RWPE2 (cell line): ENCODE measurements at regions not wholly inside any gene's neighbourhood (a gene's known extent, or its start where the extent isn't known, plus 50 kb on each side); places are given as distances from the start of the nearest gene placed in this dataset.

ENCODE experiments used
- ATAC-seq: fragments of 200-7000 bp; cut with Tn5 transposase; 3 replicates; pipeline ENCODE4 v1.9.1; 2021; ENCODE audit warnings: low read depth
- DNase-seq: peaks from one replicate; pipeline ENCODE4 v3.0.0-alpha.2; 2020; ENCODE audit warnings: low spot score
- H3K27ac ChIP-seq: fragments of 450-650 bp; 2 replicates; pipeline ENCODE4 v1.5.1; 2017; ENCODE audit warnings: mild to moderate bottlenecking; ENCODE audit not compliant: poor library complexity, severe bottlenecking
- H3K27me3 ChIP-seq: fragments of 250-450 bp; sonication (Bioruptor Pico); 2 replicates; pipeline ENCODE4 v1.5.1; 2021; ENCODE audit warnings: mild to moderate bottlenecking, moderate library complexity; ENCODE audit not compliant: insufficient read depth, poor library complexity, severe bottlenecking
- H3K36me3 ChIP-seq: fragments of 250-450 bp; sonication (Bioruptor Pico); 2 replicates; pipeline ENCODE4 v1.5.1; 2020; ENCODE audit warnings: low read depth, mild to moderate bottlenecking, moderate library complexity
- H3K4me1 ChIP-seq: fragments of 250-450 bp; sonication (Bioruptor Pico); 2 replicates; pipeline ENCODE4 v1.5.1; 2021; ENCODE audit warnings: mild to moderate bottlenecking, moderate library complexity; ENCODE audit not compliant: insufficient read depth, poor library complexity, severe bottlenecking
- H3K4me3 ChIP-seq: fragments of 250-450 bp; sonication (Bioruptor Pico); 2 replicates; pipeline ENCODE4 v1.5.1; 2021; ENCODE audit warnings: mild to moderate bottlenecking, moderate library complexity; ENCODE audit not compliant: severe bottlenecking
- H3K9me3 ChIP-seq: fragments of 250-450 bp; sonication (Bioruptor Pico); 2 replicates; pipeline ENCODE4 v1.5.1; 2021; ENCODE audit warnings: mild to moderate bottlenecking, moderate library complexity; ENCODE audit not compliant: severe bottlenecking
- TF ChIP-seq, protein P1 (sequence below): fragments of 450-650 bp; IDR thresholded peaks from one replicate; pipeline ENCODE4 v1.5.1; 2017; ENCODE audit warnings: mild to moderate bottlenecking, moderate library complexity; ENCODE audit not compliant: poor library complexity, severe bottlenecking

DNA sequence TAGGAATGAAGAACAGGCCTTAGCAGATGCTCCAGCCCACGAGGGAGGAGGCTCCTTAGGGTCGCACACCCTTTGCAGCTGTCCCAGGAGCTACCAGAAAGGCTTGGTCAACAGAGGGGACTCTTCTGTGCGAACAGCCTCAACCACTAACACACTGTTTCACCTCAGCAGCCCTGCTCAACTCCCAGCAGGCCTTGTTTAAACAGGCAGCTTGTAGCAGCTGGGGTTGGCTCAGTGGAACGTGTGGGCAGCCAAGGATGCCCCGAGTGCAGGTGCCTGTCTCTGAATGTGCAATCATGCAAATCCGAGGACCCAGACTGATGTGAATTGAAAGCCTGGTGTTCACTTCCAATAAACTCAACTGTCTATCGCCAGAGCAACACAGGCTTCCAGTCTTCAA is 88.7 kb upstream of the CXCR4 start:
- Histone ChIP-seq H3K4me3 (no peak overlapping the region), H3K27me3 (no peaks in the 10 kb centered on the region), H3K4me1 (no peaks in the 10 kb centered on the region), H3K36me3 (no peaks in the 10 kb centered on the region), H3K9me3 (no peaks in the 10 kb centered on the region), H3K27ac (no peak overlapping the region)
- TF ChIP-seq, protein P1, sequence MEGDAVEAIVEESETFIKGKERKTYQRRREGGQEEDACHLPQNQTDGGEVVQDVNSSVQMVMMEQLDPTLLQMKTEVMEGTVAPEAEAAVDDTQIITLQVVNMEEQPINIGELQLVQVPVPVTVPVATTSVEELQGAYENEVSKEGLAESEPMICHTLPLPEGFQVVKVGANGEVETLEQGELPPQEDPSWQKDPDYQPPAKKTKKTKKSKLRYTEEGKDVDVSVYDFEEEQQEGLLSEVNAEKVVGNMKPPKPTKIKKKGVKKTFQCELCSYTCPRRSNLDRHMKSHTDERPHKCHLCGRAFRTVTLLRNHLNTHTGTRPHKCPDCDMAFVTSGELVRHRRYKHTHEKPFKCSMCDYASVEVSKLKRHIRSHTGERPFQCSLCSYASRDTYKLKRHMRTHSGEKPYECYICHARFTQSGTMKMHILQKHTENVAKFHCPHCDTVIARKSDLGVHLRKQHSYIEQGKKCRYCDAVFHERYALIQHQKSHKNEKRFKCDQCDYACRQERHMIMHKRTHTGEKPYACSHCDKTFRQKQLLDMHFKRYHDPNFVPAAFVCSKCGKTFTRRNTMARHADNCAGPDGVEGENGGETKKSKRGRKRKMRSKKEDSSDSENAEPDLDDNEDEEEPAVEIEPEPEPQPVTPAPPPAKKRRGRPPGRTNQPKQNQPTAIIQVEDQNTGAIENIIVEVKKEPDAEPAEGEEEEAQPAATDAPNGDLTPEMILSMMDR = no peak
- no peak for ATAC-seq
- DNase-seq = no peak

DNA sequence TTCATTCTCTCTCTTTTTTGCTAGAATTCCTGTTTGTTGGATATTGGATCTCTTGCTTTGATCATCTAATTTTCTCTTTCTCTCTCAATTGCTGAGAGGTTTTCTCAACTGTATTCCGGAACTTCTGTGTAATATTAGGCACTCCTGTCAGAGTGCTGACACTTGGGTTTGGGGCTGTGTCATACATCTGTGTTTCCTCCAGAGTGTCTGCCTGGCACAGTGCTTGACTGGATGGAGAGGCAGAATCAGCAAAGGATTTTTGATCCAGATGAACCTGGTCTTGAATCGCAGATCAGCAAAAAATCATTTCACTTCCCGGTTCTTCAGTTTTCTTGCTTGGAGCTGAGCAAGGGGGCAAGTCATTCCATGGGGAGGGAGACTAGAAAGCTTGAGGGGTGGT is 87.7 kb upstream of the CXCR4 start:
- no peaks in the 10 kb centered on the region for H3K9me3 ChIP-seq
- no peaks in the 10 kb centered on the region for H3K4me1 ChIP-seq
- TF ChIP-seq, protein P1 = no peak
- no peak overlapping the region for H3K27ac ChIP-seq
- H3K4me3 ChIP-seq = no peak overlapping the region
- DNase-seq (no peak), ATAC-seq (no peak)
- H3K27me3 ChIP-seq = no peaks in the 10 kb centered on the region
- H3K36me3 ChIP-seq = no peaks in the 10 kb centered on the region

- H3K27me3 ChIP-seq = no peaks in the 10 kb centered on the region
- no peak overlapping the region for H3K4me3 ChIP-seq
- no peaks in the 10 kb centered on the region for H3K36me3 ChIP-seq
- ATAC-seq (no peak), DNase-seq (no peak)
- TF ChIP-seq, protein P1 = no peak
- no peaks in the 10 kb centered on the region for H3K4me1 ChIP-seq
- H3K27ac ChIP-seq = no peak overlapping the region
- no peaks in the 10 kb centered on the region for H3K9me3 ChIP-seq
Observed at GRCh38 chr2:136204971-136205370, 87.0 kb upstream of the CXCR4 start.

- H3K27ac ChIP-seq = no peak overlapping the region
- no peaks in the 10 kb centered on the region for H3K36me3 ChIP-seq
- H3K4me3 ChIP-seq = no peak overlapping the region
- TF ChIP-seq, protein P1 = no peak
- H3K9me3 ChIP-seq = no peaks in the 10 kb centered on the region
- DNase-seq (no peak), ATAC-seq (no peak)
- no peaks in the 10 kb centered on the region for H3K4me1 ChIP-seq
- peaks cover 2% of the 10 kb centered on the region for H3K27me3 ChIP-seq
Observed at GRCh38 chr2:136195226-136195625, 77.3 kb upstream of the CXCR4 start.

GRCh38 chr2:136191041-136191440 is 73.1 kb upstream of the CXCR4 start:
- H3K9me3 ChIP-seq = no peaks in the 10 kb centered on the region
- H3K27me3 ChIP-seq = peaks cover 2% of the 10 kb centered on the region
- H3K4me3 ChIP-seq = no peak overlapping the region
- TF ChIP-seq, protein P1 = no peak
- no peaks in the 10 kb centered on the region for H3K4me1 ChIP-seq
- ATAC-seq (no peak), DNase-seq (no peak)
- H3K36me3 ChIP-seq = no peaks in the 10 kb centered on the region
- H3K27ac ChIP-seq = no peak overlapping the region
